ENCODE measurements at regions not wholly inside any gene's neighbourhood (a gene's known extent, or its start where the extent isn't known, plus 50 kb on each side); places are given as distances from the start of the nearest gene placed in this dataset.

DNA sequence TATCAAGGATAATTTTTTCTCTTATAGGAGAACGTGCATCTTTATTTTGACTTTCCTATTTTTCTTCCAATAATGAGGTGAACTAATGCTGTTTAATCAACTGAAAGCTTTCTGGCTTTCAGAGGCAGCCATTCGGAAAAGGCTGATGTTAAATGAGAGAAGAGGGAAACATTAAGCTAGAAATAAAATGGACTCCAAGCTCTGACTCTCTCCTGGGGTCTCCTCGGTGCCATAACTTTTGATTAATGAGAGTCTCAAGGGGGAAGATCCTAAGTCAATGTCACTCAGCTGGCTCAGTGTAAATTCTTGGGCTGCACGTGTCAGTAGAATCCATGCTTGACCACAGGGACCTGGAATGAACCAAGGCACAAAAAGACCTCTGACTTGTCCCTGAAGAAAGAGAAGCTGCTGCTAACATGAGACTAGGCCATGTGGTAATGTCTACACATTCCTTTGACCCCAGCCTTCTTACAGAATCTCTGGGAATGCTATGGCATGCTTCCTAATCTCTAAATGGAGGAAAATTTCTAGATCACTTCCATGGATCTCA, 152.2 kb upstream of the RFC3 start:
- TF ChIP-seq POLR2A (IDR thresholded peaks at IDR 0.05; ENCODE audit: low read length) (no peak), GATA1 (IDR thresholded peaks at IDR 0.05; ENCODE audit: low read depth, low read length) (no peak)
